ENCODE measurements at regions not wholly inside any gene's neighbourhood (a gene's known extent, or its start where the extent isn't known, plus 50 kb on each side); places are given as distances from the start of the nearest gene placed in this dataset.

GRCh38 chr22:47625013-47625385 lies 862.5 kb downstream of the TBC1D22A start:
- no peak for DNase-seq (ENCODE audit: low read depth)
- in situ Hi-C loops (cut with HindIII; ENCODE audit: low sequenced_read_pairs), result no loop called here
- TF ChIP-seq CTCF (IDR thresholded peaks at IDR 0.05; ENCODE audit: low read depth, low read length, missing control alignments), result no peak
- H3K4me3 ChIP-seq (ENCODE audit: low read depth, low read length), result no peak overlapping the region

GRCh38 chr22:47624252-47625012 lies 862.0 kb downstream of the TBC1D22A start:
- no peak for TF ChIP-seq CTCF (IDR thresholded peaks at IDR 0.05; ENCODE audit: low read depth, low read length, missing control alignments)
- DNase-seq (ENCODE audit: low read depth), result no peak
- in situ Hi-C loops (cut with HindIII; ENCODE audit: low sequenced_read_pairs), result no loop called here
- no peak overlapping the region for H3K4me3 ChIP-seq (ENCODE audit: low read depth, low read length)

GRCh38 chr22:47623763-47624148 lies 861.3 kb downstream of the TBC1D22A start:
- in situ Hi-C loops (cut with HindIII; ENCODE audit: low sequenced_read_pairs), result no loop called here
- DNase-seq (ENCODE audit: low read depth), result no peak
- no peak for TF ChIP-seq CTCF (IDR thresholded peaks at IDR 0.05; ENCODE audit: low read depth, low read length, missing control alignments)
- H3K4me3 ChIP-seq (ENCODE audit: low read depth, low read length), result no peak overlapping the region

GRCh38 chr22:47623066-47623762 lies 860.8 kb downstream of the TBC1D22A start:
- H3K4me3 ChIP-seq (ENCODE audit: low read depth, low read length), result no peak overlapping the region
- no peak for TF ChIP-seq CTCF (IDR thresholded peaks at IDR 0.05; ENCODE audit: low read depth, low read length, missing control alignments)
- DNase-seq (ENCODE audit: low read depth), result no peak
- in situ Hi-C loops (cut with HindIII; ENCODE audit: low sequenced_read_pairs), result no loop called here

GRCh38 chr22:47622541-47622940 lies 860.1 kb downstream of the TBC1D22A start:
- DNase-seq (ENCODE audit: low read depth), result no peak
- in situ Hi-C loops (cut with HindIII; ENCODE audit: low sequenced_read_pairs), result no loop called here

GRCh38 chr22:47621253-47621652 lies 858.8 kb downstream of the TBC1D22A start:
- H3K4me3 ChIP-seq (ENCODE audit: low read depth, low read length), result no peak overlapping the region
- no peak for DNase-seq (ENCODE audit: low read depth)
- TF ChIP-seq CTCF (IDR thresholded peaks at IDR 0.05; ENCODE audit: low read depth, low read length, missing control alignments), result no peak
- in situ Hi-C loops (cut with HindIII; ENCODE audit: low sequenced_read_pairs), result no loop called here

More at GRCh38 chr22:47622541-47622940, 860.1 kb downstream of the TBC1D22A start:
- no peak overlapping the region for H3K4me3 ChIP-seq (ENCODE audit: low read depth, low read length)
- TF ChIP-seq CTCF (IDR thresholded peaks at IDR 0.05; ENCODE audit: low read depth, low read length, missing control alignments), result no peak
